ENCODE measurements at regions not wholly inside any gene's neighbourhood (a gene's known extent, or its start where the extent isn't known, plus 50 kb on each side); places are given as distances from the start of the nearest gene placed in this dataset.

- DNase-seq: no peak
- Histone ChIP-seq H3K4me1 (ENCODE audit: insufficient read depth, low read length) (peaks cover 9% of the 10 kb centered on the region; the same call in 1 of the 2 replicates), H3K9me3 (ENCODE audit: control insufficient read depth, low read depth, low read length) (no peaks in the 10 kb centered on the region), H3K23me2 (ENCODE audit: insufficient read length, low read depth, low read length, poor library complexity, severe bottlenecking) (no peaks in the 10 kb centered on the region), H3K18ac (ENCODE audit: insufficient read length, low read depth, low read length) (no peak overlapping the region), H3K27me3 (ENCODE audit: insufficient read depth, low read length) (no peaks in the 10 kb centered on the region), H3K27ac (ENCODE audit: insufficient read length, low read depth, low read length) (no peak overlapping the region), H4K5ac (ENCODE audit: insufficient read length, low read depth, low read length) (no peak overlapping the region), H3K79me1 (ENCODE audit: insufficient read depth, low read depth, low read length, poor library complexity, severe bottlenecking) (no peaks in the 10 kb centered on the region), H2BK12ac (ENCODE audit: insufficient read length, low read depth, low read length) (no peak overlapping the region), H2AFZ (ENCODE audit: low read length) (peak overlapping the region; percentile 43), H3K23ac (ENCODE audit: insufficient read length, low read depth, low read length) (no peak overlapping the region), H3K4me2 (ENCODE audit: insufficient read depth, insufficient read length, low read length) (no peak overlapping the region), H3K9ac (ENCODE audit: extremely low read depth, insufficient read length, low read length) (no peak overlapping the region), H3T11ph (ENCODE audit: low read length) (no peak overlapping the region), H3K56ac (ENCODE audit: insufficient read length, low read depth, low read length) (no peak overlapping the region), H2BK15ac (ENCODE audit: low read depth, low read length) (no peak overlapping the region), H4K91ac (ENCODE audit: insufficient read length, low read depth, low read length) (no peak overlapping the region), H2BK20ac (ENCODE audit: low read depth, low read length, poor library complexity, severe bottlenecking) (no peak overlapping the region), H4K20me1 (ENCODE audit: control insufficient read depth, insufficient read depth, insufficient read length) (no peaks in the 10 kb centered on the region), H3K79me2 (ENCODE audit: insufficient read depth, low read length) (no peaks in the 10 kb centered on the region), H4K8ac (replicated peaks; ENCODE audit: insufficient read length, low read depth, low read length) (no peak overlapping the region), H2BK5ac (ENCODE audit: insufficient read length, low read length) (no peak overlapping the region), H3K4ac (ENCODE audit: low read depth, low read length) (no peak overlapping the region), H2BK120ac (ENCODE audit: low read depth, low read length, poor library complexity, severe bottlenecking) (no peak overlapping the region), H2AK5ac (ENCODE audit: insufficient read length, low read length) (no peak overlapping the region), H3K14ac (ENCODE audit: insufficient read depth, low read length) (no peak overlapping the region)
- H3K4me3 Mint-ChIP-seq: no peak overlapping the region; a peak in 1 of 5 replicates
- H3K36me3 Mint-ChIP-seq (ENCODE audit: insufficient read depth in 1 of 3, low read depth in 3 of 3): peaks cover 4 to 8% (median 4%) of the 10 kb centered on the region in 3 experiments; a peak in 4 of 7 replicates
- H3K4me1 Mint-ChIP-seq: peaks cover 23 to 32% of the 10 kb centered on the region in 2 experiments
- no CpG with 5 or more reads among the region's 1 CpG for WGBS (ENCODE audit: extremely low coverage, insufficient read length, low lambda C conversion rate)
- H3K27ac Mint-ChIP-seq: peak overlapping the region in 2 of 3 experiments; percentile 75 to 92; a peak in 3 of 7 replicates
- no peak for TF ChIP-seq CTCF (conservative IDR thresholded peaks at IDR 0.05)
- H3K27me3 Mint-ChIP-seq (ENCODE audit: low read depth): no peaks in the 10 kb centered on the region
- peaks cover 0 to 4% of the 10 kb centered on the region in 2 experiments; a peak in 2 of 5 replicates for H3K9me3 Mint-ChIP-seq
Measured at GRCh38 chr4:153067376-153067775, 131.3 kb downstream of the FHDC1 start.

Measured in H9 (cell line).